ENCODE measurements at regions not wholly inside any gene's neighbourhood (a gene's known extent, or its start where the extent isn't known, plus 50 kb on each side); places are given as distances from the start of the nearest gene placed in this dataset.

DNA sequence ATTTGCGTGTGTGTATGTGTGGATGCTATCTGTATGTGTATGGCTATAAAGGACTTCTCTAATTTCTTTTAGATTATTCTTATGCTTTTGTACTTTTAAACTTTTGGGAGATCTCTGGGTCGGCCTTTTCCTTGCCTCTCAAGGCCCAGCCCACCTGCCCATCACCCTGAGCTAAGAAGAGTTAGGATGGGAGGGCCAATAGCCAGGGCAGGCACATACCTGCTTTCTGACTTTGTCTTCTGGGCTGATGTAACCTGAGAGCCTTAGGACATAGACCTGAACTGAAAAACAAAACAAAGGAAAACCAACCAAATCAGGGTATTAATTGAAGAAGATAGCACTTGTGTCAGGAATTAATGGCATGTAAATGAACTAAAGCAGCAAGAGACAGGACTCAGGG, 100.2 kb downstream of the IRX1 start:
- H3K36me3 ChIP-seq (ENCODE audit: insufficient read depth) = no peaks in the 10 kb centered on the region
- H3K4me1 Mint-ChIP-seq = peaks cover 10% of the 10 kb centered on the region; the same call in 2 of the 3 replicates
- no peak overlapping the region for H3K4me3 Mint-ChIP-seq
- H3K79me2 ChIP-seq (replicated peaks; ENCODE audit: insufficient read depth) = no peaks in the 10 kb centered on the region
- H3K27me3 Mint-ChIP-seq (ENCODE audit: insufficient read depth, low read depth, poor library complexity) = no peaks in the 10 kb centered on the region
- peaks cover 7% of the 10 kb centered on the region; the same call in 1 of the 2 replicates for H3K4me1 ChIP-seq (ENCODE audit: insufficient read depth)
- no peak overlapping the region for H3K4me2 ChIP-seq
- H3K27me3 ChIP-seq (ENCODE audit: insufficient read depth) = no peaks in the 10 kb centered on the region
- no peak for TF ChIP-seq POLR2AphosphoS5 (IDR thresholded peaks at IDR 0.05; ENCODE audit: low read depth)
- no peak for TF ChIP-seq JUNB (IDR thresholded peaks at IDR 0.05; ENCODE audit: unreplicated experiment)
- TF ChIP-seq, protein P1, sequence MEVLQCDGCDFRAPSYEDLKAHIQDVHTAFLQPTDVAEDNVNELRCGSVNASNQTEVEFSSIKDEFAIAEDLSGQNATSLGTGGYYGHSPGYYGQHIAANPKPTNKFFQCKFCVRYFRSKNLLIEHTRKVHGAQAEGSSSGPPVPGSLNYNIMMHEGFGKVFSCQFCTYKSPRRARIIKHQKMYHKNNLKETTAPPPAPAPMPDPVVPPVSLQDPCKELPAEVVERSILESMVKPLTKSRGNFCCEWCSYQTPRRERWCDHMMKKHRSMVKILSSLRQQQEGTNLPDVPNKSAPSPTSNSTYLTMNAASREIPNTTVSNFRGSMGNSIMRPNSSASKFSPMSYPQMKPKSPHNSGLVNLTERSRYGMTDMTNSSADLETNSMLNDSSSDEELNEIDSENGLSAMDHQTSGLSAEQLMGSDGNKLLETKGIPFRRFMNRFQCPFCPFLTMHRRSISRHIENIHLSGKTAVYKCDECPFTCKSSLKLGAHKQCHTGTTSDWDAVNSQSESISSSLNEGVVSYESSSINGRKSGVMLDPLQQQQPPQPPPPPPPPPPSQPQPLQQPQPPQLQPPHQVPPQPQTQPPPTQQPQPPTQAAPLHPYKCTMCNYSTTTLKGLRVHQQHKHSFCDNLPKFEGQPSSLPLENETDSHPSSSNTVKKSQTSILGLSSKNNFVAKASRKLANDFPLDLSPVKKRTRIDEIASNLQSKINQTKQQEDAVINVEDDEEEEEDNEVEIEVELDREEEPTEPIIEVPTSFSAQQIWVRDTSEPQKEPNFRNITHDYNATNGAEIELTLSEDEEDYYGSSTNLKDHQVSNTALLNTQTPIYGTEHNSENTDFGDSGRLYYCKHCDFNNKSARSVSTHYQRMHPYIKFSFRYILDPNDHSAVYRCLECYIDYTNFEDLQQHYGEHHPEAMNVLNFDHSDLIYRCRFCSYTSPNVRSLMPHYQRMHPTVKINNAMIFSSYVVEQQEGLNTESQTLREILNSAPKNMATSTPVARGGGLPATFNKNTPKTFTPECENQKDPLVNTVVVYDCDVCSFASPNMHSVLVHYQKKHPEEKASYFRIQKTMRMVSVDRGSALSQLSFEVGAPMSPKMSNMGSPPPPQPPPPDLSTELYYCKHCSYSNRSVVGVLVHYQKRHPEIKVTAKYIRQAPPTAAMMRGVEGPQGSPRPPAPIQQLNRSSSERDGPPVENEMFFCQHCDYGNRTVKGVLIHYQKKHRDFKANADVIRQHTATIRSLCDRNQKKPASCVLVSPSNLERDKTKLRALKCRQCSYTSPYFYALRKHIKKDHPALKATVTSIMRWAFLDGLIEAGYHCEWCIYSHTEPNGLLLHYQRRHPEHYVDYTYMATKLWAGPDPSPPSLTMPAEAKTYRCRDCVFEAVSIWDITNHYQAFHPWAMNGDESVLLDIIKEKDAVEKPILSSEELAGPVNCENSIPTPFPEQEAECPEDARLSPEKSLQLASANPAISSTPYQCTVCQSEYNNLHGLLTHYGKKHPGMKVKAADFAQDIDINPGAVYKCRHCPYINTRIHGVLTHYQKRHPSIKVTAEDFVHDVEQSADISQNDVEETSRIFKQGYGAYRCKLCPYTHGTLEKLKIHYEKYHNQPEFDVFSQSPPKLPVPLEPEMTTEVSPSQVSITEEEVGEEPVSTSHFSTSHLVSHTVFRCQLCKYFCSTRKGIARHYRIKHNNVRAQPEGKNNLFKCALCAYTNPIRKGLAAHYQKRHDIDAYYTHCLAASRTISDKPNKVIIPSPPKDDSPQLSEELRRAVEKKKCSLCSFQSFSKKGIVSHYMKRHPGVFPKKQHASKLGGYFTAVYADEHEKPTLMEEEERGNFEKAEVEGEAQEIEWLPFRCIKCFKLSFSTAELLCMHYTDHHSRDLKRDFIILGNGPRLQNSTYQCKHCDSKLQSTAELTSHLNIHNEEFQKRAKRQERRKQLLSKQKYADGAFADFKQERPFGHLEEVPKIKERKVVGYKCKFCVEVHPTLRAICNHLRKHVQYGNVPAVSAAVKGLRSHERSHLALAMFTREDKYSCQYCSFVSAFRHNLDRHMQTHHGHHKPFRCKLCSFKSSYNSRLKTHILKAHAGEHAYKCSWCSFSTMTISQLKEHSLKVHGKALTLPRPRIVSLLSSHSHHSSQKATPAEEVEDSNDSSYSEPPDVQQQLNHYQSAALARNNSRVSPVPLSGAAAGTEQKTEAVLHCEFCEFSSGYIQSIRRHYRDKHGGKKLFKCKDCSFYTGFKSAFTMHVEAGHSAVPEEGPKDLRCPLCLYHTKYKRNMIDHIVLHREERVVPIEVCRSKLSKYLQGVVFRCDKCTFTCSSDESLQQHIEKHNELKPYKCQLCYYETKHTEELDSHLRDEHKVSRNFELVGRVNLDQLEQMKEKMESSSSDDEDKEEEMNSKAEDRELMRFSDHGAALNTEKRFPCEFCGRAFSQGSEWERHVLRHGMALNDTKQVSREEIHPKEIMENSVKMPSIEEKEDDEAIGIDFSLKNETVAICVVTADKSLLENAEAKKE (CRISPR knock-in tag; IDR thresholded peaks at IDR 0.05) = no peak
- TF ChIP-seq NANOG (IDR thresholded peaks at IDR 0.05; ENCODE audit: borderline replicate concordance) = no peak
- TF ChIP-seq, protein P2, sequence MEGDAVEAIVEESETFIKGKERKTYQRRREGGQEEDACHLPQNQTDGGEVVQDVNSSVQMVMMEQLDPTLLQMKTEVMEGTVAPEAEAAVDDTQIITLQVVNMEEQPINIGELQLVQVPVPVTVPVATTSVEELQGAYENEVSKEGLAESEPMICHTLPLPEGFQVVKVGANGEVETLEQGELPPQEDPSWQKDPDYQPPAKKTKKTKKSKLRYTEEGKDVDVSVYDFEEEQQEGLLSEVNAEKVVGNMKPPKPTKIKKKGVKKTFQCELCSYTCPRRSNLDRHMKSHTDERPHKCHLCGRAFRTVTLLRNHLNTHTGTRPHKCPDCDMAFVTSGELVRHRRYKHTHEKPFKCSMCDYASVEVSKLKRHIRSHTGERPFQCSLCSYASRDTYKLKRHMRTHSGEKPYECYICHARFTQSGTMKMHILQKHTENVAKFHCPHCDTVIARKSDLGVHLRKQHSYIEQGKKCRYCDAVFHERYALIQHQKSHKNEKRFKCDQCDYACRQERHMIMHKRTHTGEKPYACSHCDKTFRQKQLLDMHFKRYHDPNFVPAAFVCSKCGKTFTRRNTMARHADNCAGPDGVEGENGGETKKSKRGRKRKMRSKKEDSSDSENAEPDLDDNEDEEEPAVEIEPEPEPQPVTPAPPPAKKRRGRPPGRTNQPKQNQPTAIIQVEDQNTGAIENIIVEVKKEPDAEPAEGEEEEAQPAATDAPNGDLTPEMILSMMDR (conservative IDR thresholded peaks at IDR 0.05; ENCODE audit: low read depth in 2 of 2) = no peak
- TF ChIP-seq ZNF331 (CRISPR knock-in tag; IDR thresholded peaks at IDR 0.05; ENCODE audit: low read depth) = no peak
- TF ChIP-seq CREB1 (CRISPR knock-in tag; IDR thresholded peaks at IDR 0.05; ENCODE audit: low read depth) = no peak
- TF ChIP-seq, protein P3, sequence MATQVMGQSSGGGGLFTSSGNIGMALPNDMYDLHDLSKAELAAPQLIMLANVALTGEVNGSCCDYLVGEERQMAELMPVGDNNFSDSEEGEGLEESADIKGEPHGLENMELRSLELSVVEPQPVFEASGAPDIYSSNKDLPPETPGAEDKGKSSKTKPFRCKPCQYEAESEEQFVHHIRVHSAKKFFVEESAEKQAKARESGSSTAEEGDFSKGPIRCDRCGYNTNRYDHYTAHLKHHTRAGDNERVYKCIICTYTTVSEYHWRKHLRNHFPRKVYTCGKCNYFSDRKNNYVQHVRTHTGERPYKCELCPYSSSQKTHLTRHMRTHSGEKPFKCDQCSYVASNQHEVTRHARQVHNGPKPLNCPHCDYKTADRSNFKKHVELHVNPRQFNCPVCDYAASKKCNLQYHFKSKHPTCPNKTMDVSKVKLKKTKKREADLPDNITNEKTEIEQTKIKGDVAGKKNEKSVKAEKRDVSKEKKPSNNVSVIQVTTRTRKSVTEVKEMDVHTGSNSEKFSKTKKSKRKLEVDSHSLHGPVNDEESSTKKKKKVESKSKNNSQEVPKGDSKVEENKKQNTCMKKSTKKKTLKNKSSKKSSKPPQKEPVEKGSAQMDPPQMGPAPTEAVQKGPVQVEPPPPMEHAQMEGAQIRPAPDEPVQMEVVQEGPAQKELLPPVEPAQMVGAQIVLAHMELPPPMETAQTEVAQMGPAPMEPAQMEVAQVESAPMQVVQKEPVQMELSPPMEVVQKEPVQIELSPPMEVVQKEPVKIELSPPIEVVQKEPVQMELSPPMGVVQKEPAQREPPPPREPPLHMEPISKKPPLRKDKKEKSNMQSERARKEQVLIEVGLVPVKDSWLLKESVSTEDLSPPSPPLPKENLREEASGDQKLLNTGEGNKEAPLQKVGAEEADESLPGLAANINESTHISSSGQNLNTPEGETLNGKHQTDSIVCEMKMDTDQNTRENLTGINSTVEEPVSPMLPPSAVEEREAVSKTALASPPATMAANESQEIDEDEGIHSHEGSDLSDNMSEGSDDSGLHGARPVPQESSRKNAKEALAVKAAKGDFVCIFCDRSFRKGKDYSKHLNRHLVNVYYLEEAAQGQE (IDR thresholded peaks at IDR 0.05; ENCODE audit: unreplicated experiment) = no peak
- no peak for TF ChIP-seq EZH2phosphoT487 (IDR thresholded peaks at IDR 0.05; ENCODE audit: unreplicated experiment)
- no peak for TF ChIP-seq ZNF114 (CRISPR knock-in tag; IDR thresholded peaks at IDR 0.05)
- TF ChIP-seq, protein P4, sequence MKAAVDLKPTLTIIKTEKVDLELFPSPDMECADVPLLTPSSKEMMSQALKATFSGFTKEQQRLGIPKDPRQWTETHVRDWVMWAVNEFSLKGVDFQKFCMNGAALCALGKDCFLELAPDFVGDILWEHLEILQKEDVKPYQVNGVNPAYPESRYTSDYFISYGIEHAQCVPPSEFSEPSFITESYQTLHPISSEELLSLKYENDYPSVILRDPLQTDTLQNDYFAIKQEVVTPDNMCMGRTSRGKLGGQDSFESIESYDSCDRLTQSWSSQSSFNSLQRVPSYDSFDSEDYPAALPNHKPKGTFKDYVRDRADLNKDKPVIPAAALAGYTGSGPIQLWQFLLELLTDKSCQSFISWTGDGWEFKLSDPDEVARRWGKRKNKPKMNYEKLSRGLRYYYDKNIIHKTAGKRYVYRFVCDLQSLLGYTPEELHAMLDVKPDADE (IDR thresholded peaks at IDR 0.05) = no peak
- TF ChIP-seq EZH2 (IDR thresholded peaks at IDR 0.05; ENCODE audit: low read depth, unreplicated experiment) = no peak
- no peak for TF ChIP-seq STAT1 (IDR thresholded peaks at IDR 0.05; ENCODE audit: unreplicated experiment)
- H3K27ac ChIP-seq (ENCODE audit: low read depth) = no peak overlapping the region
- H3K27ac Mint-ChIP-seq = peak overlapping the region; percentile 15; the same call in 1 of the 2 replicates
- no peak overlapping the region for H3K4me3 ChIP-seq
- no peaks in the 10 kb centered on the region for H4K20me1 ChIP-seq (replicated peaks; ENCODE audit: insufficient read depth)
- H3K9me2 ChIP-seq (ENCODE audit: insufficient read depth) = no peaks in the 10 kb centered on the region; the same call in 1 of the 2 replicates
- DNase-seq (ENCODE audit: low spot score) (peak; percentile 38), ATAC-seq (peak; percentile 57; the same call in 2 of the 3 replicates)
- no peak overlapping the region; the same call in 1 of the 2 replicates for H2AFZ ChIP-seq
- H3K36me3 Mint-ChIP-seq (ENCODE audit: low read depth) = no peaks in the 10 kb centered on the region
- H3F3A ChIP-seq (replicated peaks; ENCODE audit: low read depth) = no peaks in the 10 kb centered on the region
- no peaks in the 10 kb centered on the region for H3K9me3 Mint-ChIP-seq

Measured in GM23338 (cell line).